ENCODE measurements at regions not wholly inside any gene's neighbourhood (a gene's known extent, or its start where the extent isn't known, plus 50 kb on each side); places are given as distances from the start of the nearest gene placed in this dataset.
A peak's percentile ranks its signal among the peaks of the same experiment; 100 is the strongest.

DNA sequence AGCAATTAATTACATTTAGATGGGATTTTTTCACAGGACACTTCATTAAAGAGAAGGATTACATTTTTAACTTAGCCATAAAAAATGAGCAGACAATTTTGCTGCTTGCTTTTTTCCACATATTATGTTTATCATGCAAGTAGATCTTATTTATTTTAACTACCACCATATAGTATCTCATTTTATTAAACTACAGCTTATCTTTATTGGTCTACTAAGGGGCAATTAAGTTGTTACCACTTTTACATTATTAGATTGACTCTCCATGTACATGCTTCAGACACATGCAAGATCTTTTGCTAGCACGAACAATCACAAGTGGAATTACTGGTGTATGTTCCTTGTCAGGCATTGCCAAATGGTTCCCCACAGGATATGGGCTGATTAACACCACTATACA, 99.8 kb upstream of the NFIA start:
- no peaks in the 10 kb centered on the region for H3K4me1 Mint-ChIP-seq
- Histone ChIP-seq H3K9me3 (ENCODE audit: control insufficient read depth in 2 of 2, low read length in 2 of 2) (no peaks in the 10 kb centered on the region), H3K27me3 (ENCODE audit: control insufficient read depth, insufficient read depth, low read length) (no peaks in the 10 kb centered on the region), H3K4me1 (ENCODE audit: control insufficient read depth, insufficient read depth, low read length, poor library complexity, severe bottlenecking) (no peaks in the 10 kb centered on the region), H3K27ac (ENCODE audit: insufficient read depth, low read length, poor library complexity, severe bottlenecking) (no peak overlapping the region), H3K36me3 (ENCODE audit: control insufficient read depth, insufficient read depth, low read length) (no peaks in the 10 kb centered on the region), H3K4me3 (ENCODE audit: low read depth, low read length) (no peak overlapping the region)
- no peak overlapping the region for H3K27ac Mint-ChIP-seq
- H3K27me3 Mint-ChIP-seq: no peaks in the 10 kb centered on the region
- DNase-seq: no peak
- no peaks in the 10 kb centered on the region for H3K36me3 Mint-ChIP-seq
- ATAC-seq (ENCODE audit: low read depth in 2 of 2): no peak
- H3K9me3 Mint-ChIP-seq: no peaks in the 10 kb centered on the region
- no peak overlapping the region for H3K4me3 Mint-ChIP-seq

DNA sequence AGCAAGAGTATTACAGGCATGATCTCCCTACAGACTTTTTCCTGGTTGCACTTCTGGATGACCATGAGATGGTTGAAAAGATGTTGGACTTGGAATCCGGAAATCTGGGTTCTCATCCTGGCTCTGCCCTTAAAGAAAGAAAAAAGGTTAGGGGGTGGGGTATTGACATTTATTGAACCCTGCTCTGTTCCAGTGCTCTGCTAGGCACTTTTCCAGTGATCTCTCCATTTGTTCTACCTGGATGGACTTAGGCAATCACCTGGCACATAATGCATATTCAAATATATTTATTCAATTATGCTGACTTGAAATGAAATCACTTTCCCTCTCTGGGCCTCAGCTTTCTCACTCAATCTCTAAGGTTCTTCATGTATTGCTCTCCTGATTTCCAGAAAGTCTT, 101.0 kb upstream of the NFIA start:
- Histone ChIP-seq H3K9me3 (ENCODE audit: control insufficient read depth in 2 of 2, low read length in 2 of 2) (no peaks in the 10 kb centered on the region), H3K36me3 (ENCODE audit: control insufficient read depth, insufficient read depth, low read length) (no peaks in the 10 kb centered on the region), H3K27me3 (ENCODE audit: control insufficient read depth, insufficient read depth, low read length) (no peaks in the 10 kb centered on the region), H3K4me1 (ENCODE audit: control insufficient read depth, insufficient read depth, low read length, poor library complexity, severe bottlenecking) (no peaks in the 10 kb centered on the region), H3K4me3 (ENCODE audit: low read depth, low read length) (no peak overlapping the region), H3K27ac (ENCODE audit: insufficient read depth, low read length, poor library complexity, severe bottlenecking) (no peak overlapping the region)
- Mint-ChIP-seq H3K27me3 (no peaks in the 10 kb centered on the region), H3K4me1 (no peaks in the 10 kb centered on the region), H3K27ac (no peak overlapping the region), H3K4me3 (no peak overlapping the region), H3K36me3 (no peaks in the 10 kb centered on the region), H3K9me3 (no peaks in the 10 kb centered on the region)
- ATAC-seq (ENCODE audit: low read depth in 2 of 2) (no peak), DNase-seq (no peak)

DNA sequence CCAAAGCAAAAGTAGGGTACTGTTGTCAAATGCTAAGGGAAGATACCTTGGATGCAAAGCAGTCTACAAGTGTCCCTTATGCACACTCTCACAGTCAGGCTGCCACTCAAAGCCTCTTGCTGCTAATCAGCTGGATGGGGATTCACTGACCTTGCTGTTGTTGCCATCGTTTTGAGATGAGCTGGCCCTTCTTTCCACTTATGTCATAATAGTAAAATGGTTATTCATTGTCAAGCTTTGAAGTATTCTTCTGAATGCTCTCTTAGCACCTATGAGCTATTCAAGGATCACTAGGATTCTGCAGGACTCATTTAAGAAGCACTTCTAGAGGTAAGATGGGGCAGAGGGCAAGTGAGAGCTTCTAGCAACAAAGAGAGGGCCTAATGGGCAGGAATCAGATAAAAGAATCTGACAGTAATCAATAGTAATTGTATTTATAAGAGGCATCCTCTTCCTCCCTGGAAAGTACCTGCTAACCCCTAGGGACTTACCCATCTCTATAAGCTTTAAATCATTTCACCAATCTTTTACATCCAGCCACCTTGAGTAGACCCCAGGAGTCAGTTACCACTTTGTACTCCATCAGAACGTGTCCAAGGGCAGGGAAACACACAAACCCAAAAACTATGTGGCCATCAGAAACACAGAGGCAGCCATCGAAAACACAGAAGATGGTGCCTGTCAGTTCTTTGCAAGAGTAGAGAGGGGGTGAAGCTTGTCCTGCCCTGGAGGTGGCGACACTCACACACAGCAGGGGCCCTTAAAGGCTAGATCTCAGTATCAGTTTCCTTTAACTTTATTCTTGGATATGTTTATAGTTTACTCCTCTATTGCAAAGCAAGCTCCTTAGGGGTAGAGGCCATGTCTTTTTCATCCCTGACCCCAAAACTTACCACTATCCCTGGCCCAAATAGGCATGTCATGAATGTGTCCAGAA, 103.7 kb upstream of the NFIA start:
- no peaks in the 10 kb centered on the region for H3K36me3 Mint-ChIP-seq
- ATAC-seq (ENCODE audit: low read depth in 2 of 2) (peak in 1 of 2 donors; percentile 42), DNase-seq (peak in 2 of 3 donors; percentile 24 to 27)
- Histone ChIP-seq H3K4me1 (ENCODE audit: control insufficient read depth, insufficient read depth, low read length, poor library complexity, severe bottlenecking) (no peaks in the 10 kb centered on the region), H3K9me3 (ENCODE audit: control insufficient read depth in 2 of 2, low read length in 2 of 2) (no peaks in the 10 kb centered on the region), H3K27ac (ENCODE audit: insufficient read depth, low read length, poor library complexity, severe bottlenecking) (no peak overlapping the region), H3K36me3 (ENCODE audit: control insufficient read depth, insufficient read depth, low read length) (no peaks in the 10 kb centered on the region), H3K27me3 (ENCODE audit: control insufficient read depth, insufficient read depth, low read length) (no peaks in the 10 kb centered on the region), H3K4me3 (ENCODE audit: low read depth, low read length) (no peak overlapping the region)
- H3K4me3 Mint-ChIP-seq: no peak overlapping the region
- H3K27ac Mint-ChIP-seq: no peak overlapping the region
- no peaks in the 10 kb centered on the region for H3K4me1 Mint-ChIP-seq
- no peaks in the 10 kb centered on the region for H3K9me3 Mint-ChIP-seq
- no peaks in the 10 kb centered on the region for H3K27me3 Mint-ChIP-seq

- H3K9me3 ChIP-seq (ENCODE audit: control insufficient read depth in 2 of 2, low read length in 2 of 2): no peaks in the 10 kb centered on the region
- no peak overlapping the region for H3K4me3 Mint-ChIP-seq
These were observed 104.7 kb upstream of the NFIA start for GRCh38 chr1:60977661-60978060.

GRCh38 chr1:60974524-60975372, 107.6 kb upstream of the NFIA start:
- no peaks in the 10 kb centered on the region for H3K9me3 Mint-ChIP-seq
- no peaks in the 10 kb centered on the region for H3K4me1 Mint-ChIP-seq
- no peak overlapping the region for H3K4me3 Mint-ChIP-seq
- no peaks in the 10 kb centered on the region for H3K36me3 Mint-ChIP-seq
- DNase-seq: no peak
- no peak overlapping the region for H3K27ac Mint-ChIP-seq
- no peak for ATAC-seq (ENCODE audit: low read depth in 2 of 2)
- Histone ChIP-seq H3K4me3 (ENCODE audit: low read depth, low read length) (no peak overlapping the region), H3K4me1 (ENCODE audit: control insufficient read depth, insufficient read depth, low read length, poor library complexity, severe bottlenecking) (no peaks in the 10 kb centered on the region), H3K27me3 (ENCODE audit: control insufficient read depth, insufficient read depth, low read length) (no peaks in the 10 kb centered on the region), H3K9me3 (ENCODE audit: control insufficient read depth in 2 of 2, low read length in 2 of 2) (no peaks in the 10 kb centered on the region), H3K36me3 (ENCODE audit: control insufficient read depth, insufficient read depth, low read length) (no peaks in the 10 kb centered on the region), H3K27ac (ENCODE audit: insufficient read depth, low read length, poor library complexity, severe bottlenecking) (no peak overlapping the region)
- H3K27me3 Mint-ChIP-seq: no peaks in the 10 kb centered on the region

More at GRCh38 chr1:60977661-60978060, 104.7 kb upstream of the NFIA start:
- Mint-ChIP-seq H3K9me3 (no peaks in the 10 kb centered on the region), H3K27me3 (no peaks in the 10 kb centered on the region), H3K4me1 (no peaks in the 10 kb centered on the region), H3K27ac (no peak overlapping the region), H3K36me3 (no peaks in the 10 kb centered on the region)
- Histone ChIP-seq H3K27ac (ENCODE audit: insufficient read depth, low read length, poor library complexity, severe bottlenecking) (no peak overlapping the region), H3K36me3 (ENCODE audit: control insufficient read depth, insufficient read depth, low read length) (no peaks in the 10 kb centered on the region), H3K4me1 (ENCODE audit: control insufficient read depth, insufficient read depth, low read length, poor library complexity, severe bottlenecking) (no peaks in the 10 kb centered on the region), H3K4me3 (ENCODE audit: low read depth, low read length) (no peak overlapping the region), H3K27me3 (ENCODE audit: control insufficient read depth, insufficient read depth, low read length) (no peaks in the 10 kb centered on the region)
- no peak for ATAC-seq (ENCODE audit: low read depth in 2 of 2)
- no peak for DNase-seq

- H3K36me3 Mint-ChIP-seq: no peaks in the 10 kb centered on the region
- H3K4me3 Mint-ChIP-seq: no peak overlapping the region
- no peaks in the 10 kb centered on the region for H3K27me3 ChIP-seq (ENCODE audit: control insufficient read depth, insufficient read depth, low read length)
- H3K4me1 ChIP-seq (ENCODE audit: control insufficient read depth, insufficient read depth, low read length, poor library complexity, severe bottlenecking): no peaks in the 10 kb centered on the region
- H3K27ac ChIP-seq (ENCODE audit: insufficient read depth, low read length, poor library complexity, severe bottlenecking): no peak overlapping the region
- H3K36me3 ChIP-seq (ENCODE audit: control insufficient read depth, insufficient read depth, low read length): no peaks in the 10 kb centered on the region
- H3K4me1 Mint-ChIP-seq: no peaks in the 10 kb centered on the region
- no peak overlapping the region for H3K4me3 ChIP-seq (ENCODE audit: low read depth, low read length)
- H3K9me3 ChIP-seq (ENCODE audit: control insufficient read depth in 2 of 2, low read length in 2 of 2): no peaks in the 10 kb centered on the region
- ATAC-seq (ENCODE audit: low read depth in 2 of 2) (no peak), DNase-seq (no peak)
- H3K9me3 Mint-ChIP-seq: no peaks in the 10 kb centered on the region
- H3K27ac Mint-ChIP-seq: no peak overlapping the region
- no peaks in the 10 kb centered on the region for H3K27me3 Mint-ChIP-seq
These were observed 108.7 kb upstream of the NFIA start for GRCh38 chr1:60973668-60974067.

DNA sequence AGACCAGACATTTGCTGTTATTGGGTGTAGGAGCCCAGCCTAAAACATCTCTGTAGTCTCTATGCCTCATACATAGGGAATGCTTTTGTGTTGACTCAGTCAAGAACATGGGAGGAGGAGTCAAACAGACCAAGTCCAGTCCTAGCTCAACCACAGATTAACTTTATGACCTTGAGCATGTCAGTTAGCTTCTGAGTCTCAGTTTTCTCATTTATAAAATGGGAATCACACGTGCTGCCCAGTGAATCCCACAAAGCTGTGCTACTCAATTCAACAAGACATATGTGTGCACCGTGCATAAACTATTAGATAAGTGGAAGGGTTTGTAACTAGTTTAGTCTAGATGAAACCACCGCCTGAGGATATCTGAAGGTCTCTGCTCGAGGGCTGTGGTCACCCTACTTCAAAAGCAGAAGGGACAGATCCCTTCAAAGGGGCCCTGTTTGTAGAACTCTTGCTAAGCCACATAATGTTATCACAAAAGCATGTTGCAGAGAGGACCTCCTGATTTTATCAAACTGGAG, 109.5 kb upstream of the NFIA start:
- Mint-ChIP-seq H3K36me3 (no peaks in the 10 kb centered on the region), H3K27ac (no peak overlapping the region), H3K4me3 (no peak overlapping the region), H3K27me3 (peaks cover 2% of the 10 kb centered on the region), H3K9me3 (no peaks in the 10 kb centered on the region), H3K4me1 (no peaks in the 10 kb centered on the region)
- Histone ChIP-seq H3K4me3 (ENCODE audit: low read depth, low read length) (no peak overlapping the region), H3K27ac (ENCODE audit: insufficient read depth, low read length, poor library complexity, severe bottlenecking) (no peak overlapping the region), H3K27me3 (ENCODE audit: control insufficient read depth, insufficient read depth, low read length) (no peaks in the 10 kb centered on the region), H3K9me3 (ENCODE audit: control insufficient read depth in 2 of 2, low read length in 2 of 2) (no peaks in the 10 kb centered on the region), H3K4me1 (ENCODE audit: control insufficient read depth, insufficient read depth, low read length, poor library complexity, severe bottlenecking) (no peaks in the 10 kb centered on the region), H3K36me3 (ENCODE audit: control insufficient read depth, insufficient read depth, low read length) (no peaks in the 10 kb centered on the region)
- DNase-seq: no peak
- no peak for ATAC-seq (ENCODE audit: low read depth in 2 of 2)
